MV-4-11 (cell line): ENCODE measurements at regions not wholly inside any gene's neighbourhood (a gene's known extent, or its start where the extent isn't known, plus 50 kb on each side); places are given as distances from the start of the nearest gene placed in this dataset.

Source experiments
- DNase-seq: peaks from one replicate; lab custom pipeline; 2025; lab: John Stamatoyannopoulos, UW

GRCh38 chr7:67422601-67423000, 426.0 kb downstream of the TYW1 start:
- no peak for DNase-seq

- DNase-seq = no peak
These were observed 426.4 kb downstream of the TYW1 start for GRCh38 chr7:67423065-67423464.

- no peak for DNase-seq
These were observed 430.0 kb downstream of the TYW1 start for GRCh38 chr7:67426654-67427053.

GRCh38 chr7:67429735-67430134, 433.1 kb downstream of the TYW1 start:
- DNase-seq = no peak

- no peak for DNase-seq
These were observed 436.1 kb downstream of the TYW1 start for GRCh38 chr7:67432536-67433234.

- DNase-seq = no peak
These were observed 439.4 kb downstream of the TYW1 start for GRCh38 chr7:67435894-67436535.

- no peak for DNase-seq
These were observed 441.7 kb downstream of the TYW1 start for GRCh38 chr7:67438198-67438882.

- no peak for DNase-seq
These were observed 442.4 kb downstream of the TYW1 start for GRCh38 chr7:67438913-67439505.

GRCh38 chr7:67440321-67440720, 443.7 kb downstream of the TYW1 start:
- no peak for DNase-seq

GRCh38 chr7:67445728-67446127, 449.1 kb downstream of the TYW1 start:
- DNase-seq = no peak

- no peak for DNase-seq
These were observed 450.7 kb downstream of the TYW1 start for GRCh38 chr7:67447297-67447696.

GRCh38 chr7:67448271-67448670, 451.6 kb downstream of the TYW1 start:
- no peak for DNase-seq

GRCh38 chr7:67450171-67450570, 453.5 kb downstream of the TYW1 start:
- no peak for DNase-seq

GRCh38 chr7:67451306-67451705, 454.7 kb downstream of the TYW1 start:
- no peak for DNase-seq

- no peak for DNase-seq
These were observed 455.9 kb downstream of the TYW1 start for GRCh38 chr7:67452516-67453026.

- peak; percentile 70 for DNase-seq
These were observed 457.1 kb downstream of the TYW1 start for GRCh38 chr7:67453580-67454380.

- DNase-seq = no peak
These were observed 458.9 kb downstream of the TYW1 start for GRCh38 chr7:67455508-67455907.

- DNase-seq = no peak
These were observed 466.2 kb downstream of the TYW1 start for GRCh38 chr7:67462781-67463191.

GRCh38 chr7:67463316-67463715, 466.7 kb downstream of the TYW1 start:
- no peak for DNase-seq

- DNase-seq = no peak
These were observed 467.4 kb downstream of the TYW1 start for GRCh38 chr7:67463983-67464382.

GRCh38 chr7:67466109-67466508, 469.5 kb downstream of the TYW1 start:
- DNase-seq = no peak

- no peak for DNase-seq
These were observed 473.7 kb downstream of the TYW1 start for GRCh38 chr7:67470256-67470751.
